ENCODE measurements at regions not wholly inside any gene's neighbourhood (a gene's known extent, or its start where the extent isn't known, plus 50 kb on each side); places are given as distances from the start of the nearest gene placed in this dataset.

GRCh38 chr11:16554361-16554760, 184.1 kb upstream of the C11orf58 start:
- Histone ChIP-seq H3K9ac (ENCODE audit: low read length) (no peak overlapping the region), H3K79me2 (ENCODE audit: insufficient read depth, low read length) (no peaks in the 10 kb centered on the region), H3K4me2 (ENCODE audit: low read length) (no peak overlapping the region), H3K9me2 (ENCODE audit: insufficient read depth) (no peaks in the 10 kb centered on the region), H3K27me3 (ENCODE audit: insufficient read depth, low read length) (peaks cover 5% of the 10 kb centered on the region; the same call in 1 of the 2 replicates), H3K9me3 (ENCODE audit: control insufficient read depth in 1 of 2, insufficient read depth in 1 of 2, low read depth in 1 of 2, low read length in 2 of 2) (no peaks in the 10 kb centered on the region), H4K20me1 (ENCODE audit: insufficient read depth) (no peaks in the 10 kb centered on the region), H3K27ac (ENCODE audit: low read depth, low read length) (no peak overlapping the region), H3K36me3 (ENCODE audit: control insufficient read depth in 1 of 2, insufficient read depth in 2 of 2, low read length in 2 of 2) (no peaks in the 10 kb centered on the region), H3K4me1 (ENCODE audit: control insufficient read depth in 1 of 2, insufficient read depth in 2 of 2, low read length in 2 of 2) (no peaks in the 10 kb centered on the region), H3K4me3 (replicated peaks in 1 of 2; ENCODE audit: low read depth in 1 of 2, low read length in 2 of 2) (no peak overlapping the region), H2AFZ (ENCODE audit: low read depth, low read length, poor library complexity, severe bottlenecking) (no peak overlapping the region)
- ChIA-PET CTCF (no interaction called here), RAD21 (ENCODE audit: low non-redundant PET in 1 of 2, low total read pairs in 2 of 2, uncharacterized antibody in 2 of 2, unreplicated experiment in 2 of 2) (no interaction called here), POLR2A (no interaction called here)
- no TSS peak for BruUV-seq (replicated peaks)
- intact Hi-C loops (cut with micrococcal nuclease): no loop called here
- DNase-seq (ENCODE audit: low read depth, low spot score) (no peak), ATAC-seq (no peak)
- no peak for TF ChIP-seq ELF1 (IDR thresholded peaks at IDR 0.05; ENCODE audit: borderline replicate concordance, low read depth)
- TF ChIP-seq JUND (IDR thresholded peaks at IDR 0.05): no peak
- TF ChIP-seq ZNF274 (IDR thresholded peaks at IDR 0.05; ENCODE audit: low read depth, low read length): no peak
- no peak for TF ChIP-seq TCF7L2 (IDR thresholded peaks at IDR 0.05; ENCODE audit: borderline replicate concordance, extremely low read depth, insufficient read depth, insufficient read length)
- no peak for TF ChIP-seq ZFX (IDR thresholded peaks at IDR 0.05)
- no peak for TF ChIP-seq FOSL1 (IDR thresholded peaks at IDR 0.05; ENCODE audit: low read depth)
- TF ChIP-seq SIN3A (IDR thresholded peaks at IDR 0.05; ENCODE audit: low read depth): no peak
- TF ChIP-seq CBX3 (IDR thresholded peaks at IDR 0.05; ENCODE audit: low read depth): no peak
- TF ChIP-seq, protein P1, sequence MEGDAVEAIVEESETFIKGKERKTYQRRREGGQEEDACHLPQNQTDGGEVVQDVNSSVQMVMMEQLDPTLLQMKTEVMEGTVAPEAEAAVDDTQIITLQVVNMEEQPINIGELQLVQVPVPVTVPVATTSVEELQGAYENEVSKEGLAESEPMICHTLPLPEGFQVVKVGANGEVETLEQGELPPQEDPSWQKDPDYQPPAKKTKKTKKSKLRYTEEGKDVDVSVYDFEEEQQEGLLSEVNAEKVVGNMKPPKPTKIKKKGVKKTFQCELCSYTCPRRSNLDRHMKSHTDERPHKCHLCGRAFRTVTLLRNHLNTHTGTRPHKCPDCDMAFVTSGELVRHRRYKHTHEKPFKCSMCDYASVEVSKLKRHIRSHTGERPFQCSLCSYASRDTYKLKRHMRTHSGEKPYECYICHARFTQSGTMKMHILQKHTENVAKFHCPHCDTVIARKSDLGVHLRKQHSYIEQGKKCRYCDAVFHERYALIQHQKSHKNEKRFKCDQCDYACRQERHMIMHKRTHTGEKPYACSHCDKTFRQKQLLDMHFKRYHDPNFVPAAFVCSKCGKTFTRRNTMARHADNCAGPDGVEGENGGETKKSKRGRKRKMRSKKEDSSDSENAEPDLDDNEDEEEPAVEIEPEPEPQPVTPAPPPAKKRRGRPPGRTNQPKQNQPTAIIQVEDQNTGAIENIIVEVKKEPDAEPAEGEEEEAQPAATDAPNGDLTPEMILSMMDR (IDR thresholded peaks at IDR 0.05 in 2 of 3, conservative IDR thresholded peaks at IDR 0.05 in 1 of 3; ENCODE audit: borderline replicate concordance in 1 of 3, insufficient read depth in 1 of 3, low read depth in 2 of 3, low read length in 2 of 3): no peak
- TF ChIP-seq CEBPB (IDR thresholded peaks at IDR 0.05; ENCODE audit: low read depth): no peak

DNA sequence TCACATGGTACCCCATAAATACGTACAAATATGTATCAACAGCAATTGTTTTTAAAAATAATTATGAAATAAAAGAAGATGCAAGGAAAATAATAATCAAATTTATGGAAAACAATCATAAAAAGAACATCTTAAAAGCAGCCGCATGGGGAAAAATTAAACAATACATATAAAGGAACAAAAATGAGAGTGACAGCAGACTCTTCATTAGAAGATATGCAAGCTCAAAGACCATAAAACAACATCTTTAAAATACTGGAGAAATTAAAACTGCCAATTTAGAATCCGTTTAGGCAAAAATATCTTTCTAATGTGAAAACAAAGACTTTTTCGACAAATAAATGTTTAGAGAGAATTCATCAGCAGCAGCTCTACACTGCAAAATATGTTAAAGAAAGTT, 190.6 kb upstream of the C11orf58 start:
- Histone ChIP-seq H2AFZ (ENCODE audit: low read depth, low read length, poor library complexity, severe bottlenecking) (no peak overlapping the region), H3K4me1 (ENCODE audit: control insufficient read depth in 1 of 2, insufficient read depth in 2 of 2, low read length in 2 of 2) (no peaks in the 10 kb centered on the region), H3K9me3 (ENCODE audit: control insufficient read depth in 1 of 2, insufficient read depth in 1 of 2, low read depth in 1 of 2, low read length in 2 of 2) (no peaks in the 10 kb centered on the region), H3K27me3 (ENCODE audit: insufficient read depth, low read length) (peaks cover 3% of the 10 kb centered on the region; the same call in 1 of the 2 replicates), H4K20me1 (ENCODE audit: insufficient read depth) (no peaks in the 10 kb centered on the region), H3K36me3 (ENCODE audit: control insufficient read depth in 1 of 2, insufficient read depth in 2 of 2, low read length in 2 of 2) (no peaks in the 10 kb centered on the region), H3K9ac (ENCODE audit: low read length) (no peak overlapping the region), H3K79me2 (ENCODE audit: insufficient read depth, low read length) (no peaks in the 10 kb centered on the region), H3K4me2 (ENCODE audit: low read length) (no peak overlapping the region), H3K4me3 (replicated peaks in 1 of 2; ENCODE audit: low read depth in 1 of 2, low read length in 2 of 2) (no peak overlapping the region), H3K9me2 (ENCODE audit: insufficient read depth) (no peaks in the 10 kb centered on the region), H3K27ac (ENCODE audit: low read depth, low read length) (no peak overlapping the region)
- intact Hi-C loops (cut with micrococcal nuclease): no loop called here
- ATAC-seq (no peak), DNase-seq (ENCODE audit: low read depth, low spot score) (no peak)
- ChIA-PET RAD21 (ENCODE audit: low non-redundant PET in 1 of 2, low total read pairs in 2 of 2, uncharacterized antibody in 2 of 2, unreplicated experiment in 2 of 2) (no interaction called here), CTCF (no interaction called here), POLR2A (no interaction called here)
- no TSS peak for BruUV-seq (replicated peaks)
- TF ChIP-seq SP1 (IDR thresholded peaks at IDR 0.05; ENCODE audit: low read depth) (no peak), FOSL1 (IDR thresholded peaks at IDR 0.05; ENCODE audit: low read depth) (no peak), ZNF274 (IDR thresholded peaks at IDR 0.05; ENCODE audit: low read depth, low read length) (no peak), EZH2 (IDR thresholded peaks at IDR 0.05) (no peak), POLR2AphosphoS5 (IDR thresholded peaks at IDR 0.05; ENCODE audit: low read depth, low read length) (no peak), SIN3A (IDR thresholded peaks at IDR 0.05; ENCODE audit: low read depth) (no peak), TCF7L2 (IDR thresholded peaks at IDR 0.05; ENCODE audit: borderline replicate concordance, extremely low read depth, insufficient read depth, insufficient read length) (no peak), CBX3 (IDR thresholded peaks at IDR 0.05; ENCODE audit: low read depth) (no peak), JUND (IDR thresholded peaks at IDR 0.05) (no peak), RAD21 (IDR thresholded peaks at IDR 0.05; ENCODE audit: low read depth) (no peak), SRF (IDR thresholded peaks at IDR 0.05; ENCODE audit: low read depth) (no peak), ATF3 (IDR thresholded peaks at IDR 0.05) (no peak), CEBPB (IDR thresholded peaks at IDR 0.05; ENCODE audit: low read depth) (no peak)
- TF ChIP-seq, protein P2, sequence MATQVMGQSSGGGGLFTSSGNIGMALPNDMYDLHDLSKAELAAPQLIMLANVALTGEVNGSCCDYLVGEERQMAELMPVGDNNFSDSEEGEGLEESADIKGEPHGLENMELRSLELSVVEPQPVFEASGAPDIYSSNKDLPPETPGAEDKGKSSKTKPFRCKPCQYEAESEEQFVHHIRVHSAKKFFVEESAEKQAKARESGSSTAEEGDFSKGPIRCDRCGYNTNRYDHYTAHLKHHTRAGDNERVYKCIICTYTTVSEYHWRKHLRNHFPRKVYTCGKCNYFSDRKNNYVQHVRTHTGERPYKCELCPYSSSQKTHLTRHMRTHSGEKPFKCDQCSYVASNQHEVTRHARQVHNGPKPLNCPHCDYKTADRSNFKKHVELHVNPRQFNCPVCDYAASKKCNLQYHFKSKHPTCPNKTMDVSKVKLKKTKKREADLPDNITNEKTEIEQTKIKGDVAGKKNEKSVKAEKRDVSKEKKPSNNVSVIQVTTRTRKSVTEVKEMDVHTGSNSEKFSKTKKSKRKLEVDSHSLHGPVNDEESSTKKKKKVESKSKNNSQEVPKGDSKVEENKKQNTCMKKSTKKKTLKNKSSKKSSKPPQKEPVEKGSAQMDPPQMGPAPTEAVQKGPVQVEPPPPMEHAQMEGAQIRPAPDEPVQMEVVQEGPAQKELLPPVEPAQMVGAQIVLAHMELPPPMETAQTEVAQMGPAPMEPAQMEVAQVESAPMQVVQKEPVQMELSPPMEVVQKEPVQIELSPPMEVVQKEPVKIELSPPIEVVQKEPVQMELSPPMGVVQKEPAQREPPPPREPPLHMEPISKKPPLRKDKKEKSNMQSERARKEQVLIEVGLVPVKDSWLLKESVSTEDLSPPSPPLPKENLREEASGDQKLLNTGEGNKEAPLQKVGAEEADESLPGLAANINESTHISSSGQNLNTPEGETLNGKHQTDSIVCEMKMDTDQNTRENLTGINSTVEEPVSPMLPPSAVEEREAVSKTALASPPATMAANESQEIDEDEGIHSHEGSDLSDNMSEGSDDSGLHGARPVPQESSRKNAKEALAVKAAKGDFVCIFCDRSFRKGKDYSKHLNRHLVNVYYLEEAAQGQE (IDR thresholded peaks at IDR 0.05; ENCODE audit: low read depth): no peak

All from HCT116 (cell line).